ENCODE measurements at regions not wholly inside any gene's neighbourhood (a gene's known extent, or its start where the extent isn't known, plus 50 kb on each side); places are given as distances from the start of the nearest gene placed in this dataset.
A peak's percentile ranks its signal among the peaks of the same experiment; 100 is the strongest.

DNA sequence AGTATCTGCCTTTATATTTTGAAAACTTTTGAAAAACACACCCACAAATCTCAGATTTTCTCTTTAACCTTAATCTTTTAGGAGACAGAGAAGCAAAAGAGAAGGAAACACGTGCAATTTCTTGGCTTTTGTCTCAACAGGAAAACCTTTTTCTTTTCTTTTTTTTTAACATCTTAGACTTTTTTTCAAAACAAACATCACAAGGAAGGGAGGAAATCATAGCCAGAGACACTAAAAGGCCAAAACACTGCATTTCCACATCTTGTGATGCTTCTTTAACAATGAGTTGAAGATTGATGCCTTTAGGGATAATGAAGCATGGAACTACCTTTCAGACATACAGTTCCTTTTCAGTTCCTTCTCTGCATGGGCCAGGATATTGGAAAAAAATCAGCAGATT lies 136.6 kb upstream of the NRBF2 start:
- H3K9me3 Mint-ChIP-seq: no peaks in the 10 kb centered on the region
- peaks cover 2% of the 10 kb centered on the region for H3K36me3 Mint-ChIP-seq (ENCODE audit: low read depth)
- intact Hi-C loops (cut with micrococcal nuclease): no loop called here
- no peak for DNase-seq
- no peak overlapping the region for H3K4me3 Mint-ChIP-seq
- H3K27ac Mint-ChIP-seq: peak overlapping the region; percentile 57
- H3K4me1 Mint-ChIP-seq (ENCODE audit: low read depth): peaks cover 43% of the 10 kb centered on the region
- TF ChIP-seq, protein P1, sequence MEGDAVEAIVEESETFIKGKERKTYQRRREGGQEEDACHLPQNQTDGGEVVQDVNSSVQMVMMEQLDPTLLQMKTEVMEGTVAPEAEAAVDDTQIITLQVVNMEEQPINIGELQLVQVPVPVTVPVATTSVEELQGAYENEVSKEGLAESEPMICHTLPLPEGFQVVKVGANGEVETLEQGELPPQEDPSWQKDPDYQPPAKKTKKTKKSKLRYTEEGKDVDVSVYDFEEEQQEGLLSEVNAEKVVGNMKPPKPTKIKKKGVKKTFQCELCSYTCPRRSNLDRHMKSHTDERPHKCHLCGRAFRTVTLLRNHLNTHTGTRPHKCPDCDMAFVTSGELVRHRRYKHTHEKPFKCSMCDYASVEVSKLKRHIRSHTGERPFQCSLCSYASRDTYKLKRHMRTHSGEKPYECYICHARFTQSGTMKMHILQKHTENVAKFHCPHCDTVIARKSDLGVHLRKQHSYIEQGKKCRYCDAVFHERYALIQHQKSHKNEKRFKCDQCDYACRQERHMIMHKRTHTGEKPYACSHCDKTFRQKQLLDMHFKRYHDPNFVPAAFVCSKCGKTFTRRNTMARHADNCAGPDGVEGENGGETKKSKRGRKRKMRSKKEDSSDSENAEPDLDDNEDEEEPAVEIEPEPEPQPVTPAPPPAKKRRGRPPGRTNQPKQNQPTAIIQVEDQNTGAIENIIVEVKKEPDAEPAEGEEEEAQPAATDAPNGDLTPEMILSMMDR (IDR thresholded peaks at IDR 0.05): no peak
- POLR2A ChIA-PET: no interaction called here
- ATAC-seq: no peak
- CTCF ChIA-PET: interaction anchor here (1.1 kb wide), 1 partner anchor 9 kb away, joined by 3 read pairs; no protein-coding TSS in a partner anchor
- peaks cover 13% of the 10 kb centered on the region for H3K27me3 Mint-ChIP-seq

DNA sequence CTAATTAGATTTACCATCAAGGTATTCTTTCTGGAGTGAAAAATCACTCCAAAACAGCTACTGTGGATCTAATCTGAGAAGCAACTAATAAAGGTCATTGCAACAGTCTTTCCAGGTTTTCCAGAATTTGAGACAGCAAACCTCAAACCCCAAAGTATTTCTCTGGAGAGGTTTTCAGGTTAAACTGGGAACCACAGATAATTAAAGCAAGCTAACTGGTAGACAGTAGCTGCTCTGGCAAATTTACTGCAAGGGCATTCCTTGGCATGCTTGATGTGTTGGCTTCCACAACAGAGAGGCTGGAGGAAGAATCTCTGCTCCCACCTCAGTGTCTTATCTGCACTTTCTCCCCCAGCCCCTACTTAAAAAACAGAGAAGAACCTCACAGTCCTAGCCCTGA lies 140.0 kb upstream of the NRBF2 start:
- H3K4me3 Mint-ChIP-seq: no peak overlapping the region
- no peaks in the 10 kb centered on the region for H3K9me3 Mint-ChIP-seq
- H3K4me1 Mint-ChIP-seq (ENCODE audit: low read depth): peaks cover 61% of the 10 kb centered on the region
- POLR2A ChIA-PET: no interaction called here
- DNase-seq (no peak), ATAC-seq (no peak)
- intact Hi-C loops (cut with micrococcal nuclease): no loop called here
- peaks cover 2% of the 10 kb centered on the region for H3K36me3 Mint-ChIP-seq (ENCODE audit: low read depth)
- TF ChIP-seq, protein P1 (IDR thresholded peaks at IDR 0.05): no peak
- CTCF ChIA-PET: interaction anchor here (1.4 kb wide), 1 partner anchor 381 kb away, joined by 3 read pairs; no protein-coding TSS in a partner anchor
- H3K27ac Mint-ChIP-seq: peak overlapping the region; percentile 95
- H3K27me3 Mint-ChIP-seq: peaks cover 4% of the 10 kb centered on the region

DNA sequence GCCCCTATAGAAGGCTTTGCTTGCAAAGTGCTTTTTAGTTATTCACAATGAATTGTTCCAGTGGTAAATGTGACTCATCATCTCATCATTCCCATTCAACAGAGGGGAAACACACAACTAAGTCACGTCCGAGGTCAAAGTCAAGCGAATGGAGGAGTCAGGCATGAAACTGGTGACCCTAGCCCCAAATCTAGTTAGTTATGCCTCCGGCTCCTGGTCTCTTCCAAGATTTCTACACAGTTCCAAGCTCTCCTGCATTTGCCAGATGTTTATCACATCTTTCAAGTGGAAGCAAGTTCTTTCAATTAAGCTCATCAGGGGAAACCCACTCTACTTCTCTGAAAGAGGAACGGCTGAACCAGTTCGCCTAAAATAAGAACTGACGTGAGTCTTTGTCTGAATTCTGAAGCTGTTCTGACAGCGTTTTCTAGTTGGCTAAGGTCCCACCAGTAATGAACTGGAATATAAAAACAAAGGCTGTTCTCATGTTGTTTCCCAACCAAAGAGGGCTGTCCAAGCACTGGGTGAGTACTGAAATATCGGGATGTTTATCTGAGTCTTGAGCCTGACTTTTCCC lies 140.9 kb upstream of the NRBF2 start:
- peak overlapping the region; percentile 54 for H3K4me3 Mint-ChIP-seq
- H3K27me3 Mint-ChIP-seq: peaks cover 4% of the 10 kb centered on the region
- intact Hi-C loops (cut with micrococcal nuclease): no loop called here
- H3K27ac Mint-ChIP-seq: peak overlapping the region; percentile 95
- POLR2A ChIA-PET: no interaction called here
- peaks cover 61% of the 10 kb centered on the region for H3K4me1 Mint-ChIP-seq (ENCODE audit: low read depth)
- peak; percentile 7 for DNase-seq
- H3K36me3 Mint-ChIP-seq (ENCODE audit: low read depth): peaks cover 2% of the 10 kb centered on the region
- CTCF ChIA-PET: interaction anchor here (1.2 kb wide), 1 partner anchor 142 kb away, joined by 3 read pairs; no protein-coding TSS in a partner anchor
- TF ChIP-seq, protein P1 (IDR thresholded peaks at IDR 0.05): no peak
- ATAC-seq: peak; percentile 23
- no peaks in the 10 kb centered on the region for H3K9me3 Mint-ChIP-seq

DNA sequence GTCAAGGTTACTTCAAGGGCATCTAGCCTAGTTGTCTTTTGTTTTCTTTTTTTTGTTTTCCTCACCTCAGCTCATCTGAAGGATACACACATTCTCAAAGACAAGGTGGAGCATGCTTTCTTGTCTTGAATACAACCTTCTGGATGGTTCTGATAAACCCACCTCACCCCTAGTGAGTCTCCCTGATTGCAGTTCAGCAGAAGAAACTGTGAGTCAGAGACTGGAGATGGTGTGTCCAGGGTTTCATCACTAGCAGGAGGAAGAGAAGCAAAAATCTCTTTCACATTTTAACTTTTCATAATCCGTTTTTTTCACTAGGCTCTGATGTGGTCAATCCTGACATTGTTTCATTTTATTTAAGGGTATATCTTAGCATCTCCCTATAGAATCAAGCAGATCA lies 143.0 kb upstream of the NRBF2 start:
- DNase-seq: no peak
- Mint-ChIP-seq H3K27me3 (peaks cover 5% of the 10 kb centered on the region), H3K4me3 (no peak overlapping the region), H3K4me1 (ENCODE audit: low read depth) (peaks cover 44% of the 10 kb centered on the region), H3K9me3 (no peaks in the 10 kb centered on the region), H3K36me3 (ENCODE audit: low read depth) (peaks cover 2% of the 10 kb centered on the region), H3K27ac (peak overlapping the region; percentile 17)
- ChIA-PET POLR2A (no interaction called here), CTCF (no interaction called here)
- peak; percentile 37 for ATAC-seq
- intact Hi-C loops (cut with micrococcal nuclease): no loop called here
- TF ChIP-seq, protein P1 (IDR thresholded peaks at IDR 0.05): no peak

DNA sequence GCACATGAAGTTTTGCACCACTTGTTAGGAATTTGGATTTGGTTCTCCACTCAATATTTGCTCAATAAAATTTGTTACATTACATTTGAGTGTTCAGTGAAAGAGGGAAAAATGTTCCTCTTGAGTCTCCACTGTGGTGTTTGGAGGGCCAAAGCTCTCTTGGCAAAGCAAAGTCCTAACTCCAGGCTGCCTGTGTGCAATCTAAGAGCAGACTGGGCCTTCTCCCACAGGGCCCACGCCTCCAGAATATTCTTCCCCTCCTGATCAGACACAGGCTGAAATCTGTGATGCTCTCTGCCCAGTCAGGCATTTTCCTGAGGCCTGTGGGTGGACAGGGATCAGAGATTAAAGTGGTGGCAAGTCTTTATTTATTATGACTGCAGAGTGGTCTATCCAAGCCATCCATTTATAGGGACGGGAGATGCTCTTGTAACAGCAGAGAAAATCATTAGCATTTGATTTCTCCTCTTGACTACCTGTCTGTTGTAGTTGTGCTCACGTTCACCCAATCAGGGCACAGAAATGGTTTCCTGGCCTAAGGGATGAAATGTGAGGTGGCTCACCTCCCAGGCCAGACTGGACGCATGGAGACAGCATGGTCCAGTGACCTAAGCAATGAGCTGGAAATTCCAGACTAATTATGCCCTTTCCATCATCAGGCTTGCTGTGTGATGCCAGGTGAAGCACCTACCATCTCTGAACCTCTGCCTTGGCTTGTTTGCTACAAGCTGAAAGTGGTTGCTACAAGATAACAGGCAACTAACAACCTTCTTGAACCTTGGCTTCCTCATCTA lies 147.1 kb upstream of the NRBF2 start:
- no peak for ATAC-seq
- H3K27me3 Mint-ChIP-seq: peaks cover 16% of the 10 kb centered on the region
- CTCF ChIA-PET: no interaction called here
- no peak for DNase-seq
- H3K36me3 Mint-ChIP-seq (ENCODE audit: low read depth): no peaks in the 10 kb centered on the region
- TF ChIP-seq, protein P1 (IDR thresholded peaks at IDR 0.05): no peak
- peaks cover 23% of the 10 kb centered on the region for H3K4me1 Mint-ChIP-seq (ENCODE audit: low read depth)
- POLR2A ChIA-PET: no interaction called here
- no peak overlapping the region for H3K27ac Mint-ChIP-seq
- H3K4me3 Mint-ChIP-seq: no peak overlapping the region
- no peaks in the 10 kb centered on the region for H3K9me3 Mint-ChIP-seq
- intact Hi-C loops (cut with micrococcal nuclease): no loop called here

Data from activated CD8-positive, alpha-beta T cell treated with anti-CD3 and anti-CD28 coated beads for 36 hours (primary cell).